H1 (cell line): ENCODE measurements at regions not wholly inside any gene's neighbourhood (a gene's known extent, or its start where the extent isn't known, plus 50 kb on each side); places are given as distances from the start of the nearest gene placed in this dataset.

Source experiments
- CTCF ChIA-PET: fragments of 300-600 bp; sonication (Branson Sonifier 250); formaldehyde crosslinking; loops from one replicate; lab custom pipeline; 2021; ENCODE audit not compliant: partially characterized antibody; lab: Charles Lee
- POLR2A ChIA-PET: fragments of 300-600 bp; sonication (Branson Sonifier 250); formaldehyde crosslinking; loops from one replicate; lab custom pipeline; 2021; ENCODE audit warnings: inconsistent platforms; ENCODE audit not compliant: partially characterized antibody; lab: Charles Lee
- DNase-seq, 2 experiments: peaks; one replicate each; pipeline versions ENCODE4 v3.0.0 to v3.0.0-alpha.2; 2010 to 2022; ENCODE audit warnings: low spot score in 2 of 2, low read depth in 1 of 2, mixed read lengths in 1 of 2
- FAIRE-seq: peaks from 2 replicates; lab custom pipeline; 2011; peaks lifted over from hg19 to GRCh38; lab: Jason Lieb, UNC
- H2AFZ ChIP-seq: 2 replicates; pipeline ENCODE4 v1.8.1; 2012; ENCODE audit warnings: low read length, inconsistent platforms
- H2AK5ac ChIP-seq: 2 replicates; pipeline ENCODE4 v1.6.1; 2013; ENCODE audit warnings: low read depth, low read length
- H2BK120ac ChIP-seq: replicated peaks from 2 replicates; pipeline ENCODE3; 2013; ENCODE audit warnings: low read depth, low read length, inconsistent platforms
- H2BK12ac ChIP-seq: 2 replicates; pipeline ENCODE4 v1.6.1; 2013; ENCODE audit warnings: low read depth, low read length
- H2BK15ac ChIP-seq: 2 replicates; pipeline ENCODE4 v1.6.1; 2013; ENCODE audit warnings: low read length
- H2BK20ac ChIP-seq: 2 replicates; pipeline ENCODE4 v1.6.1; 2013; ENCODE audit warnings: low read length
- H2BK5ac ChIP-seq: 2 replicates; pipeline ENCODE4 v1.6.1; 2013; ENCODE audit warnings: low read depth, low read length
- H3K14ac ChIP-seq: 2 replicates; pipeline ENCODE4 v1.6.1; 2013; ENCODE audit warnings: inconsistent platforms; ENCODE audit not compliant: insufficient read length
- H3K18ac ChIP-seq: 2 replicates; pipeline ENCODE4 v1.6.1; 2013; ENCODE audit warnings: low read length; ENCODE audit errors: extremely low read depth
- H3K23ac ChIP-seq: 2 replicates; pipeline ENCODE4 v1.6.1; 2013; ENCODE audit warnings: inconsistent platforms; ENCODE audit not compliant: insufficient read length
- H3K23me2 ChIP-seq: 2 replicates; pipeline ENCODE4 v1.6.1; 2013; ENCODE audit warnings: low read depth, low read length
- H3K27ac ChIP-seq: 2 replicates; pipeline ENCODE4 v1.6.1; 2011; ENCODE audit warnings: low read depth, low read length, inconsistent platforms
- H3K27me3 ChIP-seq, 4 experiments: replicated peaks in 1 of 4; 1 replicate in 1 of 4; 2 replicates in 3 of 4; pipeline versions ENCODE4 v1.6.1 to v1.8.1; 2011 to 2013; ENCODE audit warnings: low read length in 3 of 4, mild to moderate bottlenecking in 3 of 4, inconsistent platforms in 2 of 4, mixed read lengths in 2 of 4, moderate library complexity in 1 of 4; ENCODE audit not compliant: control insufficient read depth in 3 of 4, insufficient read depth in 3 of 4; ENCODE audit errors: extremely low read depth in 1 of 4
- H3K36me3 ChIP-seq, 4 experiments: 2 replicates each; pipeline versions ENCODE4 v1.6.1 to v1.8.1; 2011 to 2013; ENCODE audit warnings: mild to moderate bottlenecking in 4 of 4, low read length in 3 of 4, moderate library complexity in 2 of 4, control low read depth in 1 of 4, inconsistent platforms in 1 of 4; ENCODE audit not compliant: insufficient read depth in 4 of 4, control insufficient read depth in 2 of 4
- H3K4ac ChIP-seq: replicated peaks from 2 replicates; pipeline ENCODE3; 2013; ENCODE audit warnings: low read length, low read depth, mixed read lengths, inconsistent platforms; ENCODE audit not compliant: insufficient read length
- H3K4me1 ChIP-seq, 4 experiments: replicated peaks in 1 of 4; 1 replicate in 1 of 4; 2 replicates in 3 of 4; pipeline versions ENCODE4 v1.6.1 to v1.8.1; 2011 to 2013; ENCODE audit warnings: low read length in 3 of 4, inconsistent platforms in 2 of 4, mixed read lengths in 1 of 4; ENCODE audit not compliant: insufficient read depth in 4 of 4, control insufficient read depth in 3 of 4
- H3K4me2 ChIP-seq, 2 experiments: 2 replicates each; pipeline versions ENCODE4 v1.6.1 to v1.8.1; 2011 to 2013; ENCODE audit warnings: low read depth in 2 of 2, low read length in 2 of 2, control low read depth in 1 of 2, inconsistent platforms in 1 of 2, mild to moderate bottlenecking in 1 of 2; ENCODE audit not compliant: insufficient read depth in 1 of 2
- H3K4me3 ChIP-seq, 4 experiments: fragments of 200-600, 300-600 bp in 1 of 4; sonication (generic), shearing (Covaris generic), sonication (Bioruptor Twin) in 1 of 4; 2 replicates each; pipeline versions ENCODE4 v1.5.1 to v1.8.1; 2011 to 2016; ENCODE audit warnings: low read length in 4 of 4, low read depth in 3 of 4, control low read depth in 2 of 4, inconsistent platforms in 2 of 4, mild to moderate bottlenecking in 2 of 4, mixed read lengths in 1 of 4, moderate library complexity in 1 of 4; ENCODE audit not compliant: insufficient read depth in 2 of 4; ENCODE audit errors: extremely low read depth in 1 of 4
- H3K56ac ChIP-seq: replicated peaks from 2 replicates; pipeline ENCODE3; 2013; ENCODE audit warnings: low read depth, mild to moderate bottlenecking, mixed read lengths, low read length, inconsistent platforms; ENCODE audit not compliant: insufficient read length
- H3K79me1 ChIP-seq: 2 replicates; pipeline ENCODE4 v1.6.1; 2013; ENCODE audit warnings: low read depth, low read length, control low read depth
- H3K79me2 ChIP-seq, 2 experiments: 2 replicates each; pipeline versions ENCODE4 v1.6.1 to v1.8.1; 2012 to 2013; ENCODE audit warnings: low read length in 2 of 2, mild to moderate bottlenecking in 2 of 2, inconsistent platforms in 1 of 2; ENCODE audit not compliant: insufficient read depth in 2 of 2, control insufficient read depth in 1 of 2
- H3K9ac ChIP-seq, 4 experiments: replicated peaks in 1 of 4; 1 replicate in 1 of 4; 2 replicates in 3 of 4; pipeline versions ENCODE4 v1.6.1 to v1.8.1; 2011 to 2013; ENCODE audit warnings: low read depth in 3 of 4, low read length in 3 of 4, control low read depth in 2 of 4, mild to moderate bottlenecking in 2 of 4, moderate library complexity in 2 of 4, inconsistent platforms in 1 of 4; ENCODE audit errors: extremely low read depth in 1 of 4
- H3K9me3 ChIP-seq, 2 experiments: 2 replicates each; pipeline versions ENCODE4 v1.6.1 to v1.8.1; 2012 to 2013; ENCODE audit warnings: mild to moderate bottlenecking in 2 of 2, moderate library complexity in 2 of 2, control low read depth in 1 of 2, inconsistent platforms in 1 of 2, low read depth in 1 of 2, low read length in 1 of 2, mixed read lengths in 1 of 2; ENCODE audit not compliant: insufficient read depth in 2 of 2
- H4K20me1 ChIP-seq, 2 experiments: replicated peaks in 1 of 2; 2 replicates each; pipeline versions ENCODE3 to v1.8.1; 2011 to 2013; ENCODE audit warnings: inconsistent platforms in 2 of 2, low read length in 2 of 2, mild to moderate bottlenecking in 1 of 2; ENCODE audit not compliant: insufficient read depth in 2 of 2, control insufficient read depth in 1 of 2
- H4K5ac ChIP-seq: 2 replicates; pipeline ENCODE4 v1.6.1; 2013; ENCODE audit warnings: low read length, low read depth, mixed read lengths, inconsistent platforms; ENCODE audit not compliant: insufficient read length
- H4K8ac ChIP-seq: 2 replicates; pipeline ENCODE4 v1.8.0; 2013; ENCODE audit warnings: mild to moderate bottlenecking, moderate library complexity, low read length, inconsistent platforms; ENCODE audit not compliant: insufficient read depth; ENCODE audit errors: extremely low read depth
- H4K91ac ChIP-seq: replicated peaks from 2 replicates; pipeline ENCODE3; 2013; ENCODE audit warnings: low read length, mixed read lengths, inconsistent platforms; ENCODE audit not compliant: insufficient read length
- ASH2L ChIP-seq: fragments of 200-600, 300-600 bp; sonication (generic); IDR thresholded peaks from one replicate; pipeline ENCODE4 v1.7.1; 2017; ENCODE audit warnings: low read length
- BACH1 ChIP-seq: IDR thresholded peaks from 2 replicates; pipeline ENCODE4 v1.6.1; 2012; ENCODE audit warnings: low read length, improper control_type of control experiment
- BRCA1 ChIP-seq: IDR thresholded peaks from 2 replicates; pipeline ENCODE4 v1.6.1; 2012; ENCODE audit warnings: low read depth, low read length, improper control_type of control experiment
- EP300 ChIP-seq, 2 experiments: IDR thresholded peaks; 1 replicate in 1 of 2; 2 replicates in 1 of 2; pipeline ENCODE4 v1.6.1; 2011 to 2012; ENCODE audit warnings: low read depth in 2 of 2, low read length in 2 of 2, mild to moderate bottlenecking in 2 of 2, borderline replicate concordance in 1 of 2, inconsistent platforms in 1 of 2, moderate library complexity in 1 of 2
- GTF2F1 ChIP-seq: IDR thresholded peaks from 2 replicates; pipeline ENCODE4 v1.6.1; 2012; ENCODE audit warnings: low read depth, low read length, improper control_type of control experiment, borderline replicate concordance
- KDM4A ChIP-seq: IDR thresholded peaks from one replicate; pipeline ENCODE4 v1.7.1; 2012; ENCODE audit warnings: low read depth, mild to moderate bottlenecking, moderate library complexity, low read length, inconsistent platforms; ENCODE audit not compliant: severe bottlenecking
- MAX ChIP-seq: IDR thresholded peaks from 2 replicates; pipeline ENCODE4 v1.6.1; 2012; ENCODE audit warnings: inconsistent platforms
- PHF8 ChIP-seq: fragments of 200-600 bp; sonication (generic); conservative IDR thresholded peaks from 2 replicates; pipeline ENCODE4 v1.7.1; 2012; ENCODE audit warnings: low read depth, mild to moderate bottlenecking, inconsistent platforms, low read length, moderate library complexity
- RNF2 ChIP-seq: fragments of 200-900, 300-1000 bp; sonication (generic); IDR thresholded peaks from 2 replicates; pipeline ENCODE4 v1.7.1; 2016; ENCODE audit warnings: borderline replicate concordance, low read depth, mild to moderate bottlenecking, antibody characterized with exemption, low read length; ENCODE audit not compliant: poor library complexity, severe bottlenecking; ENCODE audit errors: missing control alignments
- SRF ChIP-seq: IDR thresholded peaks from 2 replicates; pipeline ENCODE4 v1.6.1; 2011; ENCODE audit warnings: mild to moderate bottlenecking, low read depth, low read length, moderate library complexity
- TCF12 ChIP-seq: IDR thresholded peaks from 2 replicates; pipeline ENCODE4 v1.6.1; 2011; ENCODE audit warnings: low read depth, mild to moderate bottlenecking, low read length
- WGBS, 2 experiments: shearing (Covaris generic) in 1 of 2; methylation state at CpG; one replicate each; pipeline versions ENCODE4 v1.1.6 to v1.1.7; 2013 to 2015; ENCODE audit warnings: low lambda C conversion rate in 2 of 2, mixed read lengths in 2 of 2, inconsistent platforms in 1 of 2, low coverage in 1 of 2, missing lambda C conversion rate in 1 of 2; ENCODE audit not compliant: insufficient replicate concordance in 2 of 2, insufficient coverage in 1 of 2, insufficient read length in 1 of 2; ENCODE audit errors: extremely low coverage in 1 of 2, missing lambda C conversion rate in 1 of 2; 5-methylcytosine and 5-hydroxymethylcytosine counted together
- TF ChIP-seq, protein P1 (sequence below): IDR thresholded peaks from 2 replicates; pipeline ENCODE4 v1.6.1; 2011; ENCODE audit warnings: low read depth, mild to moderate bottlenecking, low read length; ENCODE audit not compliant: insufficient read depth

GRCh38 chrY:7730071-7730470 is 818.5 kb upstream of the AMELY start:
- Histone ChIP-seq H3K27me3 (no peaks in the 10 kb centered on the region), H3K79me2 (no peaks in the 10 kb centered on the region), H3K9me3 (no peaks in the 10 kb centered on the region), H3K4ac (no peak overlapping the region), H2BK20ac (no peak overlapping the region), H2BK15ac (no peak overlapping the region), H4K91ac (no peak overlapping the region), H4K5ac (no peak overlapping the region), H3K23me2 (no peaks in the 10 kb centered on the region), H2AK5ac (no peak overlapping the region), H4K8ac (no peak overlapping the region), H2BK12ac (no peak overlapping the region), H3K4me3 (no peak overlapping the region), H2AFZ (no peak overlapping the region), H3K36me3 (no peaks in the 10 kb centered on the region), H3K14ac (no peak overlapping the region), H4K20me1 (no peaks in the 10 kb centered on the region), H2BK5ac (no peak overlapping the region), H3K4me2 (no peak overlapping the region), H2BK120ac (no peak overlapping the region), H3K27ac (no peak overlapping the region), H3K79me1 (no peaks in the 10 kb centered on the region), H3K23ac (no peak overlapping the region), H3K4me1 (no peaks in the 10 kb centered on the region), H3K56ac (no peak overlapping the region), H3K18ac (no peak overlapping the region), H3K9ac (no peak overlapping the region)
- WGBS, 2 experiments, result 83% methylated on average over 2 of the region's 2 CpGs; no CpG with 5 or more reads in 1 of the 2 experiments
- no peak for DNase-seq
- no peak for FAIRE-seq
- ChIA-PET CTCF (no interaction called here), POLR2A (no interaction called here)
- no peak for TF ChIP-seq SRF
- no peak for TF ChIP-seq TCF12
- TF ChIP-seq RNF2, result no peak
- TF ChIP-seq EP300 (IDR thresholded peaks at IDR 0.05; ENCODE audit: borderline replicate concordance in 1 of 2, low read depth in 2 of 2, low read length in 2 of 2), result no peak
- TF ChIP-seq GTF2F1, result no peak
- TF ChIP-seq PHF8, result no peak
- no peak for TF ChIP-seq ASH2L
- TF ChIP-seq MAX, result no peak
- no peak for TF ChIP-seq BACH1
- TF ChIP-seq, protein P1, sequence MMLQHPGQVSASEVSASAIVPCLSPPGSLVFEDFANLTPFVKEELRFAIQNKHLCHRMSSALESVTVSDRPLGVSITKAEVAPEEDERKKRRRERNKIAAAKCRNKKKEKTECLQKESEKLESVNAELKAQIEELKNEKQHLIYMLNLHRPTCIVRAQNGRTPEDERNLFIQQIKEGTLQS, result no peak
- no peak for TF ChIP-seq BRCA1
- no peak for TF ChIP-seq KDM4A
